Duodenal mucosa (tissue), 2 donors: ENCODE measurements at regions not wholly inside any gene's neighbourhood (a gene's known extent, or its start where the extent isn't known, plus 50 kb on each side); places are given as distances from the start of the nearest gene placed in this dataset.

Source experiments
- H3K27ac ChIP-seq: one replicate; pipeline ENCODE4 v1.7.0; 2013; ENCODE audit warnings: low read depth, low read length
- H3K27me3 ChIP-seq, 2 donors: one replicate each; pipeline ENCODE4 v1.7.0; 2013; ENCODE audit warnings: low read length in 2 of 2, control low read depth in 1 of 2; ENCODE audit not compliant: insufficient read depth in 2 of 2, control insufficient read depth in 1 of 2
- H3K36me3 ChIP-seq, 2 donors: one replicate each; pipeline ENCODE4 v1.7.0; 2013; ENCODE audit warnings: low read length in 2 of 2, control low read depth in 1 of 2; ENCODE audit not compliant: insufficient read depth in 2 of 2, control insufficient read depth in 1 of 2
- H3K4me1 ChIP-seq, 2 donors: one replicate each; pipeline ENCODE4 v1.7.0; 2013; ENCODE audit warnings: low read length in 2 of 2, control low read depth in 1 of 2; ENCODE audit not compliant: insufficient read depth in 2 of 2, control insufficient read depth in 1 of 2
- H3K4me3 ChIP-seq, 2 donors: one replicate each; pipeline ENCODE4 v1.7.0; 2013; ENCODE audit warnings: low read length in 2 of 2, low read depth in 1 of 2
- H3K9ac ChIP-seq, 2 donors: one replicate each; pipeline ENCODE4 v1.7.0; 2013; ENCODE audit warnings: low read length in 2 of 2, low read depth in 1 of 2
- H3K9me3 ChIP-seq, 2 donors: one replicate each; pipeline ENCODE4 v1.7.0; 2013; ENCODE audit warnings: low read length in 2 of 2, control low read depth in 1 of 2; ENCODE audit not compliant: control insufficient read depth in 1 of 2

DNA sequence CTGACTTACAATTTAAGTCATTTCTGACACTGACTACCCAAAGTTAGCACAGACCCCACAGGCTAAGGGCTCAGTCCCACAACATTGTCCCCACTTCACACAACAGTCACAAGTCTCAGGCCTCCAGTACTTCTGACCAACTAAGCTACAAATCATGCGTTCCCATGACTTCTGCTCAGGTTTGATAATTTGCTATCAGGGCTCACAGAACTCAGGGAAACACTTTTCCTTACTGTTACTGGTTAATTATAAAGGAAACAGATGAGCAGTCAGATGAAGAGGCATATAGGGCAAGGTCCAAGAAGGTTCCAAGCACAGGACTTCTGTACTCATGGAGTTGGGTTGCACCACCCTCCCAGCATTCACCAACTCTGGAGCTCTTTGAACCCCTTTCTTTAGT, 151.2 kb upstream of the TNR start:
- no peak overlapping the region for H3K9ac ChIP-seq
- no peak overlapping the region for H3K27ac ChIP-seq
- H3K9me3 ChIP-seq, result no peaks in the 10 kb centered on the region
- no peaks in the 10 kb centered on the region for H3K27me3 ChIP-seq
- no peaks in the 10 kb centered on the region for H3K36me3 ChIP-seq
- no peak overlapping the region for H3K4me3 ChIP-seq
- H3K4me1 ChIP-seq, result no peaks in the 10 kb centered on the region

DNA sequence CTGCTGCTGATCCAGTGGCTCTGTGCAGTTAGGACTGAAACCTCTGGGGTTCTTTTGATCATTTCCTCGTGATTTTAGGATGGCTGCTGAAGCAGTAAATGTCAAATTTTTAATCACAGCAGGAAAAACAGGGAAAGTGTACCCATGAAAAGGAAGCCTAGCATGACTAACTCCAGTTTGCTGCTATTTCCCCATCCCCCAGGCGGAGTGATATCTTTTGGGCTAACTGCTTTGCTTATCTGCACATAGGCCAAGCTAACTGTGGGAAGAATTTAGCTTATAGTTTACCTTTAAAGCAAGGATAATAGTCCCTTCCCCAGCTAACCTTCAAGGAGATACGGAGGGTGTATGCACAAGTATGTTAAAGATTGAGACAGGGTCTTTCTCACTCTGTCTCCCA, 149.8 kb upstream of the TNR start:
- Histone ChIP-seq H3K9me3 (no peaks in the 10 kb centered on the region), H3K9ac (no peak overlapping the region), H3K27me3 (no peaks in the 10 kb centered on the region), H3K27ac (no peak overlapping the region), H3K36me3 (no peaks in the 10 kb centered on the region), H3K4me1 (no peaks in the 10 kb centered on the region), H3K4me3 (no peak overlapping the region)

- Histone ChIP-seq H3K9me3 (no peaks in the 10 kb centered on the region), H3K27ac (no peak overlapping the region), H3K27me3 (no peaks in the 10 kb centered on the region), H3K4me1 (no peaks in the 10 kb centered on the region), H3K4me3 (no peak overlapping the region), H3K9ac (no peak overlapping the region), H3K36me3 (no peaks in the 10 kb centered on the region)
Measured at GRCh38 chr1:175892686-175893085, 149.3 kb upstream of the TNR start.

DNA sequence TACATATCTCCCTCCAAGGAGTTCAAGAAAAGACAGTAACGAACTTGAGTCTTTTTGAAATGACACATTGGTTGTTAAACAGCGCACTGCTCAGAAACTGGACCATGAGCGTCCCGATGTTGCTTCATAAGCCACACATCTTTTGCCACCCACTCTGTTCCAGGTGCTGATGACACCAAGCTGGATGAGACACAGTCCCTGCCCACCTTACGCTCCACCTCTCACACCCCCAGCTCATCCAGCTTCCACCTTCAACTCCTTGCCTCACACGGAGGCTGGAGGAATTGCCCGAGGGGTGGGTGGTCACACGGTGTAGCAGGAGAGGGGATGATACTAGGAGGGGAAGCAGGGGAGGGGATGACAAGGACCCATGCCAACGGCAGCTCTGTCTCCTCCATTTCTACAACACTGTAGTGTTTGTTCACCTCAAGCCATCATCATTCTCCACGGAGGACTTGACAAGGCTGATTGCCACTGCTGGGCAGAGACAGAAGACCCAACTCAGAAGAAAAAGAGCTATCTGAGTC, 148.5 kb upstream of the TNR start:
- Histone ChIP-seq H3K27me3 (no peaks in the 10 kb centered on the region), H3K4me1 (no peaks in the 10 kb centered on the region), H3K9me3 (no peaks in the 10 kb centered on the region), H3K4me3 (no peak overlapping the region), H3K36me3 (no peaks in the 10 kb centered on the region), H3K27ac (no peak overlapping the region), H3K9ac (no peak overlapping the region)

DNA sequence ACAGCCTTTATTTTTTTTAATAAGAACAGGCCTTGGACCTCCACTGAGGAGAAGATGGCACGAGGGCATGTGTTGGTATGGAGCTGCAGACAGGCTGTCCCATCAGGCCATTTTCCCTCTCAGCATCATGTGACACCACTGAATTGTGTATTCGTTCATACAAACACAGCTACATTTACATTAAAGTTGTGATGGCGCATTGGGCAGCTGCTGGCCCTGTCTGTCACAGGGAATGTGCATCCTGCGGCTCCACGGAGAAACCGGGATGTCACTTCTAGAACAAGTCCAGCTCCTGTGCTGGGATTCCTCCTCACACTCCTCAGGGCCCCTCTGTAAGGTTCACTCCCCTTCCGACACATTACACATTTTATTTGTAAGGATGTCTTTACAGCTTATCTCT, 147.6 kb upstream of the TNR start:
- Histone ChIP-seq H3K9me3 (no peaks in the 10 kb centered on the region), H3K36me3 (no peaks in the 10 kb centered on the region), H3K27ac (no peak overlapping the region), H3K9ac (no peak overlapping the region), H3K4me1 (no peaks in the 10 kb centered on the region), H3K27me3 (no peaks in the 10 kb centered on the region), H3K4me3 (no peak overlapping the region)

GRCh38 chr1:175889848-175890247, 146.5 kb upstream of the TNR start:
- H3K4me1 ChIP-seq, result no peaks in the 10 kb centered on the region
- H3K9ac ChIP-seq, result no peak overlapping the region
- H3K27me3 ChIP-seq, result no peaks in the 10 kb centered on the region

DNA sequence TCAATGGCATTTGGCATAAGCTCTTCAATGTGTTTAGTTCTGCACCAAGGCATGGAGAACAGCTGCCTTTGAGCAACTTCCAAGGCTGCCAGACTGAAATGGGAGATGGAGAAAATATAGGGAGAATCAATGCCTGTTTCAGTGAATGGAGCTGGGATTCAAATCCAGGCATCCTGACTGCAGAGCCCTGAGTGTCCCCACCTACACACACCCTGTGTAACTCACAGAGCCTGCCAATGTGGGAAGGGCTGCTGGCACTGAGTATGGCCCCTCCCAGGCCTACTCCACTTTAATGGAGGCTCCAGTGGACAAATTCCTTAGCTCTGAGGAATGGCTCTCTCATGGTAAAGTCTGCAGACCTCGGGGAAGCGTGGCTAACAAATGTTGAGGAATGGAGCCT, 145.6 kb upstream of the TNR start:
- H3K27me3 ChIP-seq, result no peaks in the 10 kb centered on the region
- no peak overlapping the region for H3K4me3 ChIP-seq
- no peak overlapping the region for H3K27ac ChIP-seq
- no peaks in the 10 kb centered on the region for H3K4me1 ChIP-seq
- H3K9ac ChIP-seq, result no peak overlapping the region
- H3K36me3 ChIP-seq, result no peaks in the 10 kb centered on the region
- no peaks in the 10 kb centered on the region for H3K9me3 ChIP-seq

More at GRCh38 chr1:175889848-175890247, 146.5 kb upstream of the TNR start:
- Histone ChIP-seq H3K9me3 (no peaks in the 10 kb centered on the region), H3K27ac (no peak overlapping the region), H3K36me3 (no peaks in the 10 kb centered on the region), H3K4me3 (no peak overlapping the region)

GRCh38 chr1:175887981-175888428, 144.6 kb upstream of the TNR start:
- Histone ChIP-seq H3K27me3 (no peaks in the 10 kb centered on the region), H3K9ac (no peak overlapping the region), H3K4me1 (no peaks in the 10 kb centered on the region), H3K36me3 (no peaks in the 10 kb centered on the region), H3K9me3 (no peaks in the 10 kb centered on the region), H3K27ac (no peak overlapping the region), H3K4me3 (no peak overlapping the region)

- no peak overlapping the region for H3K27ac ChIP-seq
- H3K4me3 ChIP-seq, result no peak overlapping the region
- no peak overlapping the region for H3K9ac ChIP-seq
Measured at GRCh38 chr1:175887521-175887920, 144.1 kb upstream of the TNR start.

DNA sequence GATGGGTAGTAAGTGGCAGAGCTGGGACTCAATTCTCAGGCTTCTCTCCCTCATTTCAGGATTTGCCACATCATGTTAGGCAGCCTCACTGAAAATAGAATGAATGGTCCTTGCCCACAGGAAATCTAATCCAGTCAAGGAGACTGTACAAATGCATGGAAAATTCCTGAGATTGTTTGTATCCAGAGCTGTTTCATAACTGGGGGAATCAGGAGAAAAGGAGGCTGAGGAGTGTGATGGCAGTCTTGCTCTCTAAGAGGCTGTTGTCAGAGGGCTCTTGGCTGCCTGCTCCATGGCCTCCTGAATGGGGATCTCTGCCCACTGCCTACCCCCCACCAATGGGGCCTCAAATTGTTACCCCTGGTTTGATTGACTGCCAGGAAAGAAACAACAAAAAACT, 141.9 kb upstream of the TNR start:
- no peaks in the 10 kb centered on the region for H3K9me3 ChIP-seq
- H3K27me3 ChIP-seq, result no peaks in the 10 kb centered on the region
- no peak overlapping the region for H3K9ac ChIP-seq
- H3K4me1 ChIP-seq, result no peaks in the 10 kb centered on the region
- no peaks in the 10 kb centered on the region for H3K36me3 ChIP-seq
- H3K4me3 ChIP-seq, result no peak overlapping the region
- H3K27ac ChIP-seq, result no peak overlapping the region

More at GRCh38 chr1:175887521-175887920, 144.1 kb upstream of the TNR start:
- Histone ChIP-seq H3K9me3 (no peaks in the 10 kb centered on the region), H3K4me1 (no peaks in the 10 kb centered on the region), H3K36me3 (no peaks in the 10 kb centered on the region), H3K27me3 (no peaks in the 10 kb centered on the region)

DNA sequence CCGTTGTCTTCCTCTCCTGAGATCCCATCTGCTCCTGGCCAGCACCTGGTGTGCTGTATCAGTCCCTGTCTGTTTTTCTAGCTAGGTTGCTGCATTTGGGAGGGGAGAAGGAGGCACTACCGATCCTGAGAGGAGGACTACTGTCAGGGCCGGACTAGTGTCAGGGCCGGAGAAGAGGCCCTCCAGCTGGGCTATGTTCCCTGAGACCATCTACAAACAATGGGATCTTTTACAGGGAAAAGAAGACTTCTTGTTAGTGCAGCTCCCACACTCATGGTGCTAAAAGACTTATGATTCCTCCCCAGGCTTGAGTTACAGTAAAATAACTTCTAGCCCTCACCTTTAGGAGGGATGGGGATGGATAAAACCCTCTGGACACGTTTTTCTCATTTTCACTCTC, 141.0 kb upstream of the TNR start:
- no peak overlapping the region for H3K4me3 ChIP-seq
- H3K9me3 ChIP-seq, result no peaks in the 10 kb centered on the region
- no peaks in the 10 kb centered on the region for H3K27me3 ChIP-seq
- H3K27ac ChIP-seq, result no peak overlapping the region
- H3K36me3 ChIP-seq, result no peaks in the 10 kb centered on the region
- no peak overlapping the region for H3K9ac ChIP-seq
- H3K4me1 ChIP-seq, result no peaks in the 10 kb centered on the region
